Spleen (tissue), 11 donors: ENCODE measurements at regions not wholly inside any gene's neighbourhood (a gene's known extent, or its start where the extent isn't known, plus 50 kb on each side); places are given as distances from the start of the nearest gene placed in this dataset.

ENCODE experiments used
- DNase-seq: peaks from one replicate; pipeline ENCODE4 v3.0.0-alpha.2; 2020
- H3K27ac ChIP-seq, 8 donors: fragments of 200-600 bp; sonication (generic) in 7 of 8; 1 replicate in 4 of 8; 2 replicates in 4 of 8; pipeline versions ENCODE4 v1.5.0 to v1.8.0; 2016 to 2021; ENCODE audit warnings: inconsistent platforms in 4 of 8, mild to moderate bottlenecking in 4 of 8, moderate library complexity in 1 of 8
- H3K27me3 ChIP-seq, 7 donors: fragments of 200-600 bp; sonication (generic) in 6 of 7; replicated peaks in 1 of 7; 1 replicate in 4 of 7; 2 replicates in 3 of 7; pipeline versions ENCODE4 v1.5.0 to v1.8.0; 2016 to 2021; ENCODE audit warnings: inconsistent platforms in 3 of 7, mild to moderate bottlenecking in 1 of 7
- H3K36me3 ChIP-seq, 6 donors: fragments of 200-600 bp; sonication (generic) in 5 of 6; 1 replicate in 4 of 6; 2 replicates in 2 of 6; pipeline versions ENCODE4 v1.5.0 to v1.8.0; 2016 to 2021; ENCODE audit warnings: inconsistent platforms in 2 of 6
- H3K4me1 ChIP-seq, 6 donors: fragments of 200-600 bp; sonication (generic) in 5 of 6; 1 replicate in 3 of 6; 2 replicates in 3 of 6; pipeline versions ENCODE4 v1.5.0 to v1.8.0; 2016 to 2021; ENCODE audit warnings: inconsistent platforms in 3 of 6
- H3K4me3 ChIP-seq, 8 donors: fragments of 200-600 bp; sonication (generic) in 7 of 8; 1 replicate in 4 of 8; 2 replicates in 4 of 8; pipeline versions ENCODE4 v1.5.0 to v1.8.0; 2016 to 2021; ENCODE audit warnings: inconsistent platforms in 4 of 8, mild to moderate bottlenecking in 4 of 8, moderate library complexity in 2 of 8
- H3K9me3 ChIP-seq, 8 donors: fragments of 200-600 bp; sonication (generic) in 7 of 8; 1 replicate in 4 of 8; 2 replicates in 4 of 8; pipeline versions ENCODE4 v1.5.0 to v1.8.0; 2016 to 2021; ENCODE audit warnings: inconsistent platforms in 4 of 8
- CTCF ChIP-seq, 11 experiments: fragments of 200-600 bp in 7 of 11; fragments of 450-650 bp in 4 of 11; sonication (generic) in 4 of 11; IDR thresholded peaks in 8 of 11; conservative IDR thresholded peaks in 3 of 11; 1 replicate in 7 of 11; 2 replicates in 4 of 11; pipeline versions ENCODE4 v1.4.0 to v1.8.0; 2016 to 2021; ENCODE audit warnings: antibody characterized with exemption in 11 of 11, inconsistent platforms in 4 of 11, mild to moderate bottlenecking in 1 of 11
- POLR2A ChIP-seq, 3 donors: fragments of 450-650 bp; IDR thresholded peaks; one replicate each; pipeline ENCODE4 v1.5.1; 2017; ENCODE audit warnings: antibody characterized with exemption in 3 of 3, mild to moderate bottlenecking in 1 of 3
- POLR2AphosphoS5 ChIP-seq, 3 donors: sonication (generic); formaldehyde crosslinking; IDR thresholded peaks; one replicate each; pipeline ENCODE4 v1.5.1; 2017; ENCODE audit warnings: antibody characterized with exemption in 3 of 3
- WGBS, 5 donors: extraction: QIAGEN DNeasy Blood & Tissue Kit in 3 of 5; methylation state at CpG; one replicate each; pipeline versions ENCODE4 v1.1.5 to v1.1.7; 2013 to 2018; 5-methylcytosine and 5-hydroxymethylcytosine counted together
- intact Hi-C: fragments of 100-400 bp; cut with DNase I; formaldehyde crosslinking; loops from one replicate; pipeline ENCODE4 v1.15.0; 2023; ENCODE audit warnings: low total_unique reads
- donor health status: healthy with polysubstance abuse.
- donor health status: DM: no; HTN: no; CAD: no; lungs with moderate emphysema.
- donor health status: DM: no; HTN: no; CAD: no.
- donor health status: Bipolar disorder and iron deficiency.
- donor health status: healthy.
- donor health status: DM: no; HTN: no; CAD: no.
- donor health status: DM: yes; HTN: yes; CAD: no.

- H3K4me3 ChIP-seq: no peak overlapping the region
- TF ChIP-seq POLR2AphosphoS5 (IDR thresholded peaks at IDR 0.05) (no peak), POLR2A (IDR thresholded peaks at IDR 0.05) (no peak), CTCF (IDR thresholded peaks at IDR 0.05 in 8 of 11, conservative IDR thresholded peaks at IDR 0.05 in 3 of 11) (no peak)
- no peaks in the 10 kb centered on the region for H3K9me3 ChIP-seq
- intact Hi-C loops: no loop called here
- no peaks in the 10 kb centered on the region for H3K36me3 ChIP-seq
- WGBS, 5 donors: 89 to 97% (median 90%) methylated on average over 1 of the region's 1 CpG
- H3K4me1 ChIP-seq: no peaks in the 10 kb centered on the region
- DNase-seq: no peak
- no peaks in the 10 kb centered on the region for H3K27me3 ChIP-seq
- H3K27ac ChIP-seq: no peak overlapping the region
Measured at GRCh38 chr1:194044892-194045291, 858.5 kb upstream of the B3GALT2 start.

GRCh38 chr1:194043984-194044755 is 857.8 kb upstream of the B3GALT2 start:
- Histone ChIP-seq H3K27ac (no peak overlapping the region), H3K4me1 (no peaks in the 10 kb centered on the region)
- WGBS, 5 donors: 64 to 86% (median 74%) methylated on average over 5 of the region's 5 CpGs

GRCh38 chr1:194042736-194043135 is 856.3 kb upstream of the B3GALT2 start:
- no peak for TF ChIP-seq POLR2AphosphoS5 (IDR thresholded peaks at IDR 0.05)
- TF ChIP-seq CTCF (IDR thresholded peaks at IDR 0.05 in 8 of 11, conservative IDR thresholded peaks at IDR 0.05 in 3 of 11): no peak
- TF ChIP-seq POLR2A (IDR thresholded peaks at IDR 0.05): no peak
- H3K27ac ChIP-seq: no peak overlapping the region
- H3K9me3 ChIP-seq: no peaks in the 10 kb centered on the region
- 75 to 89% (median 86%) methylated on average over 3 of the region's 3 CpGs for WGBS, 5 donors
- no peak for DNase-seq
- no peaks in the 10 kb centered on the region for H3K4me1 ChIP-seq
- intact Hi-C loops: no loop called here
- H3K36me3 ChIP-seq: no peaks in the 10 kb centered on the region
- H3K4me3 ChIP-seq: no peak overlapping the region
- no peaks in the 10 kb centered on the region for H3K27me3 ChIP-seq

More at GRCh38 chr1:194043984-194044755, 857.8 kb upstream of the B3GALT2 start:
- Histone ChIP-seq H3K27me3 (no peaks in the 10 kb centered on the region), H3K36me3 (no peaks in the 10 kb centered on the region), H3K9me3 (no peaks in the 10 kb centered on the region), H3K4me3 (no peak overlapping the region)
- DNase-seq: no peak
- intact Hi-C loops: no loop called here
- no peak for TF ChIP-seq POLR2AphosphoS5 (IDR thresholded peaks at IDR 0.05)
- no peak for TF ChIP-seq POLR2A (IDR thresholded peaks at IDR 0.05)
- TF ChIP-seq CTCF (IDR thresholded peaks at IDR 0.05 in 8 of 11, conservative IDR thresholded peaks at IDR 0.05 in 3 of 11): no peak

GRCh38 chr1:194040496-194040895 is 854.1 kb upstream of the B3GALT2 start:
- H3K27ac ChIP-seq: no peak overlapping the region
- intact Hi-C loops: no loop called here
- 66 to 92% (median 85%) methylated on average over 1 of the region's 1 CpG for WGBS, 5 donors
- H3K27me3 ChIP-seq: no peaks in the 10 kb centered on the region
- DNase-seq: no peak
- no peaks in the 10 kb centered on the region for H3K36me3 ChIP-seq
- no peak overlapping the region for H3K4me3 ChIP-seq
- TF ChIP-seq POLR2AphosphoS5 (IDR thresholded peaks at IDR 0.05): no peak
- TF ChIP-seq CTCF (IDR thresholded peaks at IDR 0.05 in 8 of 11, conservative IDR thresholded peaks at IDR 0.05 in 3 of 11): no peak
- TF ChIP-seq POLR2A (IDR thresholded peaks at IDR 0.05): no peak
- no peaks in the 10 kb centered on the region for H3K4me1 ChIP-seq
- H3K9me3 ChIP-seq: no peaks in the 10 kb centered on the region
